ENCODE measurements at regions not wholly inside any gene's neighbourhood (a gene's known extent, or its start where the extent isn't known, plus 50 kb on each side); places are given as distances from the start of the nearest gene placed in this dataset.

DNA sequence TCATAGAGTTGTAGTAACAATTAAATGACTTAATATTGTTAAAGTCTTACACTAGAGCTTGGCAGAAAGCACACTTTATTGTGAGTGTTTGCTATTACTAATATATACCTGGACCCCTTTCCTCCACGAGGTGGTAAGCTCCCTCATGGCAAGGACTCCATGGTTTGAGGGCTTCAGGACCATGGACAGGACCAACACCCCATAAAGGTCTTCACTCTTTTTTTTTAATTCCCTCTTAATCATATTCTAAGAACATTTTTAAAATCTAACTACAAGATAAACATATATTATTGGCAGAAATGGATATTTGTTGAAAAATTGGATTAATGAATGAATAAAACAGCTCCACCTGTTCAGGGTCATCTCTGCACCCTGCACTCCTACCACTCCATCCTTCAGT lies 154.5 kb downstream of the CBLN1 start:
- no peak for DNase-seq (ENCODE audit: low spot score)

DNA sequence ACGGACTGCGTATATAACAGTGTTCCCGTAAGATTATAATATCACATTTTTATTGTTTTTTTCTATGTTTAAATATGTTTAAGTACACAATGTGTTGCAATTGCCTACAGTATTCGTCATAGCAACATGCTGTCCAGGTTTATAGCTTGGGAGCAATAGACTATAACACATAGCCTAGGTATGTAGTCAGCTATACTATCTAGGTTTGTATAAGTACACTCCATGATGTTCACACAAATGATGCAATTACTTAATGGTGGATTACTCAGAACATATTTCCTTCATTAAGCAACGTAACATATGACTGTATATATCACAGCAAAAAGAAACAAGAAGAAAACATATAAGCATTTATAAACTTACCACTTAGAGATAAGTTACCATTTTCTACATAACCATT lies 160.0 kb downstream of the CBLN1 start:
- no peak for DNase-seq (ENCODE audit: low spot score)

DNA sequence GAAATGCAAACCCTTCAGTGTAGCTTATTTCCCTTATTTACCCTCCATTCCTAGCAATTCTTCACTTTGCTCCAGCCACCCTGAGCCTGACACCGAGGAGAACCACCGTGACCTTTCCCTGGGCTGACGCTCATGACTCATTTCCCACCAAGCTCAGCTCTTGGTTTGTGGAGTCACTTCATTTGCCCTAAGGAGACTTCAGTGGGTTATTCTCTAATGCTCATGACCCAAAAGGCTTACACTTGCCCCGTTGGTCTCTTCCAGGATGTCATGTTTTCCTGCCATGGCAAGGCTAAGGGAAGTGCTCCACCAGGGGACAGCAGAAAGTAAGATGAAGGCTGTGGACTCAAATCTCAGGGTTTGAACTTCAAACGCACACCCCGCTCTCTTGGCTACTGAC lies 161.0 kb downstream of the CBLN1 start:
- DNase-seq (ENCODE audit: low spot score), result no peak

DNA sequence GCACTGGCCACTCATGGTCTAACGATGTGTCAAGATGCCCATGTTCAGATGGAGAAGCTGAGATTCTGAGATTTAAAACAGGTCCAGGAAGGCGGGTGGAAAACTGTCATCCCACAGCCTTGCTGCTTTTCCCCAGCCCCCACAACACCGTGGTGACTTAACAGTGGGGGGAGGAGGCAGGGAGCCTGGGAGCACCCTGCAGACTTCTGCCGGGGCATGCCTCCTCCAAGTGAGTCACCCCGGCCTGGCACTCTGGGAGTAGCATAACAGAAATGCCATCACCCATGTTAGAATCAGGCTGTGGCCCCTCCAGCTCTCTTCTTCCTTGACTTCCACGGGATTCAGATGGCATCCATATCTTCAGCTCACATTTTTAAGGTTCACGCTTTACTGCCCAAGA lies 164.8 kb downstream of the CBLN1 start:
- DNase-seq (ENCODE audit: low spot score), result no peak

DNA sequence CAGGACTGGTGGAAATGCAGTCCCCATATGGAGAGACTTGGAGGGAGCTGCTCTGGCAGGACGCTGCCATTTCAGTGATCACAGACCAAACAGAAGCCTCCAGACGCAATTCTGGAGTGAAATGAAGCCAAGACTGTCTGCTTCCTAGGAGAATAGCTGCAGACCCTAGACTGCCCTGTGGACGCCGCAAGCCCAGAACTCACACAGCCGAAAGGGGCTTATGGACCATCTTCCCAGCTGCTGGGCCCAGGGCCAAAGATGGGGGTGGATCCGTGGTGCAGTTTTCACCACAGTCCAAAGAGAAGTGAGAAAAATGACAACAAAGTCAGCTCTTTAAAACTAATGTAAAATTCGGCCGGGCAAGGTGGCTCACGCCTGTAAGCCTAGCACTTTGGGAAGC lies 165.7 kb downstream of the CBLN1 start:
- DNase-seq (ENCODE audit: low spot score), result no peak

DNA sequence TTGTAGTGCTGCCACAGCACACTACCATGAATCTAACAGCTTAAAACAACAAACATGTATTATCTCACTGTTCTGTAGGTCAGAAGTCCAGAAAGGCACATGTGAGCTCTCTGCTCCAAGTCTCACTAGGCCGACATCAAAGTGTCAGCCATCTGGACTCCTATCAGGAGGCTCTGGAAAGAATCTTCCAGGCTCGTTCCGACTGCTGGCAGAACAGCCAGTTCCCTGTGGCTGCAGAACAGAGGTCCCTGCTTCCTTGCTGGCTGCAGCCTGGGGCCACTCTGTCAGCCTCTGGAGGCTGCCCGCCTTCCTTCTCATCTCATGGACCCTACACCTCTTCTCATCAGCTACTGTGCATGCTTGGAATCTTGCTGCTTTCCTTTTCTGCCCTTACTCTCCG lies 168.9 kb downstream of the CBLN1 start:
- DNase-seq (ENCODE audit: low spot score), result no peak

DNA sequence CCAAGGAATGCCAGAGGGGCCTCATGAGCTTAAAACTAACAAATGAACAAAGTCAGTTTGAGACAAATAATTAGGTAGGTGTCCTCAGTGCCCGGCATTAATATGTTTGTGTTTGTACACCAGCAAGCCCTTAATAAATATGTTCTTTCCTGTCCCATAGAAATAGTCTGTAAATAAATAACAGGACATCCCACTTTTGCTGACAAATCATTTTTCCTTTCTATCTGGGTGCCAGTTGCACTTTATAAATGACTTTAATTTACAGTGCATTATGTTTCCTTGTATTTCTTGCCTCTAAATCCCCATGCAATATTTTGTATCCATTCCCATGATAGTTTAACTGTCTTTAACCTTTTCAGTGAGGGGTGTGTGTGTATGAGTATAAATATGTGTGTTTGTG lies 170.3 kb downstream of the CBLN1 start:
- no peak for DNase-seq (ENCODE audit: low spot score)

DNA sequence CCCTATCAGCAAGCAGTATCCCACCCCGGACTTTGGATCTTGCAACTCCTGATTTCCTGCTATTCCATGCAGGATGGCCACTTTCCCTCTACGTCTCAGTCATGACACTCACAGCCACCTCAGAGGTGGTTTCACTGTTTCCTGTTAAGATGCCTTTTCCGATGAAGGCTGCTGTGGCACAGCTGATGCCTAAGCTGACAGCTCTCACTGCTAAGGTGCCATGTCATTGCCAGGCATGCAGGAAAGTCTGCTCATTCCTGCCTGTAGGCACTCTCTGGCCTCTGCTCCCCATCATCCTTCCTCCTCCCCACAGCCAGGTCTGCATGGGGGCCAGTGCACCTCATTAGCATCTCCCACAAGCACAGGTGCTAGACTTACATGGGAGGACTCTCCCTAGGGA lies 173.0 kb downstream of the CBLN1 start:
- DNase-seq (ENCODE audit: low spot score), result no peak

DNA sequence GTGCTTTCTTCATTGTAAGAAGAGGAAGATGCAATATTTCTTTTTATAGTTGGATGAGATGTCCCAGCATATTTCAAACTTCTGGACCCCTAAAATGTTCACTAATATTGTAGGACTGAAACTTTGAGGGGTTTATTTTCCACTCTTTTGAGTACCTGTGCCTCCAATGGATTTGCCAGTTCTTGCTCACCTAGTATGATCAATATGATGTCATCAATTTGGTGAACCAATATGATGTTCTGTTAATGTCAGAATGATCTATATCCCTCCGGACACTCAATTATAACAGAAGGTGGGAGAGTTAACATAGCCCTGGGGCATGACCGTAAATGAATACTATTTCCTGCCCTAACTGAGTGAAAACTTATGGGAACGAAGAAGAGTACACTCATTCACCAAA lies 178.3 kb downstream of the CBLN1 start:
- DNase-seq (ENCODE audit: low spot score), result no peak

DNA sequence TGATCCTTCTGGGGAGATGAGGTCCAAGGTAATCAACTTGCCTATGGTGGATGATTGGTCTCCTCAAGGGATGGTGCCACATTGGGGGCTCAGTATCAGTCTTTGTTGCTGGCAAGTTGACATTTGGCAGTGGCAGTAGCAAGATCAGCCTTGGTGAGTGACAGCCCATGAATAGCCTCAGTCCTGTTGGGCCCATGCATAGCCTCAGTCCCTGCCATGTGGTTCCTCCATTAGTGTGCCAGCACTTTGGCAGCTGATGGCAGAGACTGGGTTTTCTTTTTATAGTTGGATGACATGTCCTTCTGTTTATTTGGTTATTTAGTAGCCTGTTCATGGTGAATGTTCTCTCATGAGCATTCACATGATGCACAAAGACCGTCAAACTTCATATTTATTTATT lies 179.6 kb downstream of the CBLN1 start:
- DNase-seq (ENCODE audit: low spot score), result no peak

DNA sequence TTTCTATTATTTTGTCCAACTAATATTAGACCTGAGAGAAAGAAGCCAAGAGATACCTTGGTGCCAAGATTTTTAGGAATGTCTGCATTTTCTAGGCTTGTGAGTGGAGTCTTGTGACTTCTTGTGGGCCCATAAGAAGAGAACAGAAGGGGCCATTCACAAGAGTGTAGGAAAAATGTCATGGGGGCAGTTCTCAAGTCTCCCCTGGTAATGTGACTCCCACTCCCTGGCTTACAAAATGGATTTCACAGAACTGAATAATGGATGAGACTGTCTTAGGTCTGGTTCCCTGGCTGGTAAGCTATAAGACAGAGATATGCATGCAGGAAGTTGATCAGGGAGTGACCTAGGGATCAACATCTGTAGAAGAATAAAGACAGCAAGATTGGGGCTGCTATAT lies 181.3 kb downstream of the CBLN1 start:
- DNase-seq (ENCODE audit: low spot score), result no peak

DNA sequence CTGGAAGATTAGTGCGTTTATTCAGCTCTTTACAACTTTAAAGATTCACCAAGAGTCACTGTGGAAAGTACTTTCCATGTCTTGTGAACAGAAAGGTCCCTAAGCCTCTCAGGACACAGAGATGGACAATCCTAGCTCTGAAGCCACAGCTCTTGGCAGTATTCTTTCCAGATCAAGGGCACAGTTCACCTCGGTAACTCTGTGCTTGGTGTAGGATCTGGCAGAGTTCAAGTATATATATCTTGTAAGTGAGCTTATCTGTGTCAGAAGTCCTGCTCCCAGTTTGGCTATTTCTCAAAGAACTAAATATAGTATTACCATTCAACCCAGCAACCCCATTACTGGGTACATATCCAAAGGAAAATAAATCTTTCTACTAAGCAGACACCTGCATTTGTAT lies 183.7 kb downstream of the CBLN1 start:
- no peak for DNase-seq (ENCODE audit: low spot score)

DNA sequence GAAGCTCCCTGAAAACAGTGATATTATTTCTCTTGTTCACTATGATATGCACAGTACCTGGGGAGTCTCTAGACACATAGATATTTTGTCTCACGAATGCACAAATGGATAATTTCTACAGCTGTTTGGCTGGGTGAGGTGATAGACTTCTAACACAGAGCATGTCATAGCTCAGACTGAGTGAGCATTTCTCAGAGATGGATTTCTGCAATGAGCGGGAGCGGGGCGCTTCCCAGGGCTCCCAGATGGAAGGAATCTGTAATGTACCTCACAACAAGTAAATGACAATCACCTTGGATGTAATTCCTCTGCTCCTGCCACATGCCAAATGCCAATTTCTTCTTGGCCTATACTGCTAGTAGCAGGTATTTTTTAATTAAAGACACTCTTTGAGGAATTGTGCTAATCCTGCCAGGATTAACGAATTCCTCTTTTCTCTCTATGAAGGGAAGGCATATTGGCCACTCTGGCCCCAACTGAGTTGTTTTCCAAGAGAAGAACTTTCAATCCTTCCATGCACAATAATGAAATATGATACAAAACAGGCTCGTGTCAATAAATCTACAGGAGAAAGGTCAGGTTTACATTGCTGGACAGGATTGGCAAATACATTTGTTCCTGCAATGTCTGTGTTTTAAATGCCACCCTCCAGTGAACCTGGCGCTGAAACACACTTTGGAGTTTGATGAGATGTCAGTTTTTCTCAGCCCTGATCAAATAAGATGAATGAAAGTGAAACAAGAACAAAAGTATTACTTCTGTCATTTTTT lies 185.3 kb downstream of the CBLN1 start:
- DNase-seq (ENCODE audit: low spot score), result no peak

DNA sequence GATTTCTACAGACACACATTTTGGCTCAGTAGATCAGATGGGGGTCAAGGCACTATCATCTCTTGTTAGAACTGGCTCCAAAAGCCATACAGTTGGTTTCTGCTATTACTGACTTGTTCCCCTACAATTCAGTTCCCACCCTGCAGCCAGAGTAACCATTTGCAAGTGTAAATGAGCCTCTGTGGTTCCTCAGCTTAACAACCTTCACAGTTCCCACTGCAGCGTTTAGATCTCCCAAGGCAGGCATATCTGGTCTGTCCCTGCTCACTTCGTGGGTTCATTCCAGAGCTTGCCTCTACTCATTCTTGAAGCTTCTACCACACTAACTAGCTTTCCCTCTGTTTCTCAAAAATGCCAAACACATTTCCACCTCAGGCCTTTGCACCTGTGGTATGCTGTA lies 186.1 kb downstream of the CBLN1 start:
- DNase-seq (ENCODE audit: low spot score), result no peak

DNA sequence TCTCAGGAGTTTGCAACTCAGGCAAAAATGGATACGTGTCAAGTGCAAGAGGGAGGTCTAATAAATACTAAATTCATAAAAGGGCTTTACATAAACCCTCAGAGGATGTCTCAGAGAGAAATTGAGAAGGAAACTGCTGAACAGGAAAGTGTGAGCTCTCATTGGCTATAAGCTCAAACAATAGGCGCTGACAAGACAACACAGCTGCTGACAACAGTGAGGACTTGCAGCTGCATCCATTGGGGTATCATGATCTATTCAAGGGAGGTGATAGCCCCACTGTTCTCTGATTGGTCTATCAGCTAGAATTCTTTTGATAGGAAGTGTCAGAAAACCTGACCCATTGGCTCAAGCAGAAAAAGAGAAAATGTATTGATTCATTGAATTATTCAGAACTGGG lies 187.2 kb downstream of the CBLN1 start:
- no peak for DNase-seq (ENCODE audit: low spot score)

DNA sequence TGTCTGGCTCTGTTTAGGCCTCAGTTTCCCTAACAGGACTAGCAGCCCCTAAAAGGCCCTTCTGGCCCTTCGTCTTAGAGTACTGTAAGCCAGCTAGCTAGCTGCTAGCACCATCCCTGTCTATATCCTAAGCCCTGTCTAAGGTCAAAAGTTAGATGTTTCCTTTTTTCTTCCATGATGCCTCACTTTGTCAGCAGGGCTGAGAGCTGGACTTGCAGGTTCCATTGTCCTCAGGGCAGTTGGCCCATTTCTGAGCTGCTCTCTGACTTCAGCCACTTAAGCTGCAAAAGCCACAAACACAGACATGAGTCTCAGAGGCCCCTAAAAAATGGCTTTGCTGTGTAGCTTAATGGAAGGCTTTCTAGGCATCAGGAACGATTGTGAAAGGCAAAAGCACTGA lies 187.7 kb downstream of the CBLN1 start:
- DNase-seq (ENCODE audit: low spot score), result no peak

DNA sequence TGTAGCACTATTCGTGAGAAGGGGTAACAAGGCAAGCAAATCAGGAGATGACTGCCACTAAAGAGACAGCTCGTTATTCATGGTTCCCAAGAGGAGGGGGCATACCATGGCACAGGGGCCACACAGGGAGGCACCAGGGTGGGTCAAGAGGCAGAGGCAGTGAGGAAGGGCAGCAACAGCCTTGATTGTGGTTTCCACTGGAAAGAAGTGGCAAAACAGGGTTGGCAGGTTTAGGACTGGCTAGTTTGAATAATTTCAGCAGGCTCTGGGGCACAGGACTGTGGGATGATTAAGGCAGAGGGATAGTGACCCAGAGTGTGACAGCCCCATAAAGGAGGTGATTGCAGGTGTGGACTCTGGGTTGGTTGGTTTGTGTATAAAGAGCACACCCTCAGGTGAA lies 188.9 kb downstream of the CBLN1 start:
- DNase-seq (ENCODE audit: low spot score), result no peak

DNA sequence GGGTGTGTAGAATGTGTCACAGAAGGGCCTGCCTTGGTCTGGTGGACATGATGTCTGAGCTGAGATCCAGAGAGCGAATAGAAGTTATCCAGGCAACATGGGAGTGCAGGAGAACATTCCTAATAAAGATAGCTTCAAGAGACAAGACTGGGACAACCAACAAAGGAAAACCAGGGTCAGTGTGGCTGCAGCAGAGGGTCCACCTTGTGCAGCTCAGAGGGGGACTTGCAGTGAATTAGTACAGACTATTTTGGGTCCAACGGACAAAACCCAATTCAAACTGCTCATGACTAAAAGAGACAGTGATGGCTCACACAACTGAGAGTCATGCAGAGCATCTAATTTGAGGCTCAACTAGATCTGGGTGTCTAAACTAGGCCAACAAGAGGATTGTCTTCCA lies 192.1 kb downstream of the CBLN1 start:
- no peak for DNase-seq (ENCODE audit: low spot score)

DNA sequence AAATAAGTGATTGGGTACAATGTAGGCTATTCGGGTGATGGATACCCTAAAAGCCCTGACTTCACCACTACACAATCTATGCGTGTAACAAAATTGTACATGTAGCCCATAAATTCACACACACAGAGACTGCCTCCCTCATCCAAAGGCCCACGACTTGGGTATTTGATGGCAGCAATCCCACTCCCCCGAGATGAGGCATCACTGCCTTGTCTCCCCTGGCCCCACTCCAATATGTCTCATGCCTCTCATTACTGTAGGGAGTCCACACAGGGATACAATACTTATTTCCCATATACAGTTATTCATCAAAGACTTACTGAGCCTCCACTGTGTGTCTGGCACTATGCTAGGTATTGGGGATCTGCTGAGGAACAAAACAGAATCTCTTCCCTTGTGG lies 192.6 kb downstream of the CBLN1 start:
- DNase-seq (ENCODE audit: low spot score), result no peak

DNA sequence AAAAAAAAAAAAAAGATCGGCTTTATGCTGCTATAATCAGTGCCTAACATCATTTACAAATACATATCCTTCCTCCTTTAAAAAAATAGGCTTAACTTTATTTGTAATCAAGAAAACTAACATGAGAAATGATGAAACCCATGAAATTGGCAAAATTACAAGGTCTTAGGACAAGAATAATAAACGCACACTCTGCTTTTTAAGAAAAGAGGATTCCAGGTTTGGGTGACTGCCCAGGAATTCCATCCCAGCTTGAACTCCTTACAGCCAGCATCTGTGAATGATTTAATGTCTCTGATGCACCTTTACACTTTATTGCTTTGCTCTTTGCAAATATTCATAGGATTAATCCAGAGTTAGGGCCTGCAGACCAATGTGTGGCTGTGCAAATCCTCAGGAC lies 196.0 kb downstream of the CBLN1 start:
- no peak for DNase-seq (ENCODE audit: low spot score)

DNA sequence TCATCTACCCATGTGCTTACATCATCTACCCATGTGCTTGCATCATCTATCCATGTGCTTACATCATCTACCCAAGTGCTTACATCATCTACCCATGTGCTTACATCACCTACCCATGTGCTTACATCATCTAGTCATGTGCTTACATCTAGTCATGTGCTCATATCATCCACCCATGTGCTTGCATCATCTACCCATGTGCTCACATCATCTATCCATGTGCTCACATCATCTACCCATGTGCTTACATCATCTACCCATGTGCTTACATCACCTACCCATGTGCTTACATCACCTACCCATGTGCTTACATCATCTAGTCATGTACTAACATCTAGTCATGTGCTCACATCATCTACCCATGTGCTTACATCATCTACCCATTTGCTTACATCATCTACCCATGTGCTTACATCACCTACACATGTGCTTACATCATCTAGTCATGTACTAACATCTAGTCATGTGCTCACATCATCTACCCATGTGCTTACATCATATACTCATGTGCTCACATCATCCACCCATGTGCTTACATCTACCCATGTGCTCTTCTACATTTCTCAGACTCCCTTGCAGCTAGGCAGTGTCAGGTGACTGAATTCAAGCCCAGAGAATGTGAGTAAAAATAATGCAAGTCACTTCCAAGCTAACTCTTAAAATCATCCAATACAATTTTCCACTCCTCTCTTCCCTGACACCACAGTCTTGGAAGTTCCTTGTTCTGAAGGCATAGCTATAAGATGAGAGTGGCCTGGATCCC lies 196.8 kb downstream of the CBLN1 start:
- DNase-seq (ENCODE audit: low spot score), result no peak

DNA sequence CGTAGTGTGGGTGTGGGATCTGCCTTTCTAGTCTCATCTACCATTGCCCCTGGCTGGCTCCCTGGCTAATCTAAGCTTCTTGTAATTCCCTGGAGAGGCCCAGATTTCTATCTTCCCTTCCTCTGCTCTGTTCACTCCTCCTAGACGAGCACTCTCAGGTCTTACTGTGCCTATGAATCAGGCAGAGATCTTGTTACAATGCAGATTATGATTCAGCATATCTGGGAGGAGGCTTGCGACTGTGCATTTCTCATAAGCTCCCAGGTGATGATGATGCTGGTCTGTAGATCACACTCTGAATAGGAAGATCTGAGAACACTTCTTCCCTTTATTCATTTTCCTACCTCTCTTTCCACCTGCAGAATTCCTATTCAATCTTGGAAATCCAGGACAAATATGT lies 200.1 kb downstream of the CBLN1 start:
- no peak for DNase-seq (ENCODE audit: low spot score)

DNA sequence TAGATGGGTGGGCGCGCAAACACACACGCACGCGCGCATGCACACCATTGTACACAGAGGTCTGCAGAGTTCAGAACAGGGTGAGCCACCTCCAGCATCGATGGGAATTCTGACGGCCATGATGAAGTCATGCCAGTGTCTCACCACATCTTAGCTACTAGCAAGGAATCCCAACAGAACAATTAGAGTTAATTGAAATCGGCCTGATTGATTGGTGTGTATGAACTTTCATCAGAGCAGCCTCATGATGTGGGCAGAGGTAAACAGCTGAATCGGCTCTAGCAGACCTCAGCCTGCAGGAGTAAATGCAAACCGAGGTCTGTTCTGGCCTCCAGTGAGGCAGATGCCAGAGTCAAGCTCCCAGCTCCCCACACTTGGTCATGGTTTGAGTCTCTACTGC lies 200.6 kb downstream of the CBLN1 start:
- no peak for DNase-seq (ENCODE audit: low spot score)

DNA sequence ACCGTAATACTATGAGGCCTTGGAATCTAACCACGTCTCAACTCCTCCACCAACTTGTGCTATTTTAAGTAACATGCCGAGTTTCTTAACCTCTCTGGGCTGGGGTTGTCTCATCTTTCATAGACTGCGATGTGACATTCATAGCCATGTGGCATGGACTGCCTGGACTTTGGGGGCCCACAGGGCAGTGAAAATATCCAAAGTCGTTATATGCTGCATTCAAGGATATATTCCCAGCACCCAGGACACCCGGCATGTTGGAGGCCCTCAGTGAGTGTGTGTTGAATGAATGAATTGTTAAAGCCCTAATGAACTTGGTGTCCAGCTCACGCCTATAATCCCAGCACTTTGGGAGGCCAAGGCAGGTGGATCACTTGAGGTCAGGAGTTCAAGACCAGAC lies 203.1 kb downstream of the CBLN1 start:
- DNase-seq (ENCODE audit: low spot score), result no peak

Data from hematopoietic multipotent progenitor cell treated with erythropoietin and hydrocortisone succinate and interleukin-3 and kit ligand, for 15 days (in vitro differentiated cells).